Stimulated activated CD4-positive, alpha-beta T cell treated with anti-CD3 and anti-CD28 coated beads, Interleukin-2, amount 100 ng/mL, for 24 hours (primary cell): ENCODE measurements at regions not wholly inside any gene's neighbourhood (a gene's known extent, or its start where the extent isn't known, plus 50 kb on each side); places are given as distances from the start of the nearest gene placed in this dataset.
"Not testable (repeated sequence)": the region's sequence is repeated elsewhere in the genome, so short reads cannot be mapped to it uniquely, and the experiment has no call there.

ENCODE experiments used
- DNase-seq, 2 donors: peaks; one replicate each; pipeline ENCODE4 v3.0.0-alpha.2; 2020

DNA sequence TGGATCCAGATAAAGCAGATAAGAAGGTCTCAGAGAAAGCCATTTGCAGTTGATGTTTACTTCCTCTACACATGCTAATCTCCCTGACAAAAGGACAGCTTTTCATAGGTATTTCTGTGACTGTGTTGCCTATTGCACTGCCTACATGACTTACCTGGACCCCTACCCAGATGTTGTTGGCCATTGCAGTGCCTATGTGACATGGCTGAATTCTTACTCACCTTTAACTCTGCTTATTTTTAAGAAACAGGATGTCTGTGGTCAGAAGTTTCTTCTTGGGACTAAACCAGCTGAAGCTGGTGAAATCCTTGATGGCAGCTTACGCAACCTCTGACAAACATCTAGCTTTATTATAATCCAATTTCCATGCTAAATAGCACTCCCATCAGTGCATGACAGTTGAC is 50.7 kb downstream of the PPIAL4D start:
- DNase-seq = not testable (repeated sequence)

DNA sequence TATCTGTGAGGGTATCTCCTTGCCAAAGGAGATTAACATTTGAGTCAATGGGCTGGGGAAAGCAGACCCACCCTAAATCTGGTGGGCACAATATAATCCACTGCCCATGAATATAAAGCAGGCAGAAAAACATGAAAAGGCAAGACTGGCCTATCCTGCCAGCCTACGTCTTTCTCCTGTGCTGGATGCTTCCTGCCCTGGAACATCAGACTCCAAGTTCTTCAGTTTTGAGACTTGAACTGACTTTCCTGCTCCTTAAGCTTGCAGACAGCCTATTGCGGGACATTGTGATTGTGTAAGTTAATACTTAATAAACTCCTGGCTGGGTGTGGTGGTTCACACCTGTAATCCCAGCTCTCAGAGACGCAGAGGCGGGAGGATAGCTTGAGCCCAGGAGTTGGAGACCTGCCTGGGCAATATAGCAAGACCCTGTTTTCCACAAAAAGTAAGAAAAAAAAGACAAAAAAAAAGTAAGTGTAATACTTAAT is 52.4 kb downstream of the PPIAL4D start:
- not testable (repeated sequence) for DNase-seq

DNA sequence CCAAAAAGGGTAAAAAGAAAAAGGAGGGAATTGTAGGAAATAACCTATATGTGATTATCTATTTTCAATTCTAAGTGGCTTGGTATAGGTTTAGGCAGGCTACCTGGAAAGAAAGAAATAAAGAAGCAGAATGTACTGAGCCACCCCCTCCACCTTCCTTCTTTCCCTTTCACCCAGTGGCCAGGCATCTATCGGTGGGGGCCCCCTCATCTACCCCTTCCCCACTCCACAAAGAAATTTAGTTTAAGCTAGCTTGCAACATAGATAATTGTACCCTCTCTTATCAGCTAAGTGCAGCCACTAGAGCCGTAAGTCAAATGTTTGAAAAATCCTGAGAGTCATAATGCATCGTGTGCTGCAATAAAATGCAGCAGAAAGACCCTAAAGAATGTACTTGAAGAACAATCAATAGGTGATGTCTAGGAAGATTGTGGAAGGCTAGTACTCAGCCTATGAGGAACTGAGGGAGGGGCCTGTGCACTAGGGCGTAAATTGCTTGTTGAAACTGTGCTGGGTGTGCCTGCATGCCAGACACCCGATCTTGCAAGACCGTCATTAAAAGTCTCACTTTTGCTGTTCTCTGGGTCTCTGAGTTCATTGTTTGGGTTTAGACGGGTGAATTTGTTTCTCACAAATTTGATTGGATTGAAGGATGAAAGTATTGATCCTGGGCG is 53.0 kb downstream of the PPIAL4D start:
- peak in 1 of 2 donors; percentile 13 for DNase-seq

DNA sequence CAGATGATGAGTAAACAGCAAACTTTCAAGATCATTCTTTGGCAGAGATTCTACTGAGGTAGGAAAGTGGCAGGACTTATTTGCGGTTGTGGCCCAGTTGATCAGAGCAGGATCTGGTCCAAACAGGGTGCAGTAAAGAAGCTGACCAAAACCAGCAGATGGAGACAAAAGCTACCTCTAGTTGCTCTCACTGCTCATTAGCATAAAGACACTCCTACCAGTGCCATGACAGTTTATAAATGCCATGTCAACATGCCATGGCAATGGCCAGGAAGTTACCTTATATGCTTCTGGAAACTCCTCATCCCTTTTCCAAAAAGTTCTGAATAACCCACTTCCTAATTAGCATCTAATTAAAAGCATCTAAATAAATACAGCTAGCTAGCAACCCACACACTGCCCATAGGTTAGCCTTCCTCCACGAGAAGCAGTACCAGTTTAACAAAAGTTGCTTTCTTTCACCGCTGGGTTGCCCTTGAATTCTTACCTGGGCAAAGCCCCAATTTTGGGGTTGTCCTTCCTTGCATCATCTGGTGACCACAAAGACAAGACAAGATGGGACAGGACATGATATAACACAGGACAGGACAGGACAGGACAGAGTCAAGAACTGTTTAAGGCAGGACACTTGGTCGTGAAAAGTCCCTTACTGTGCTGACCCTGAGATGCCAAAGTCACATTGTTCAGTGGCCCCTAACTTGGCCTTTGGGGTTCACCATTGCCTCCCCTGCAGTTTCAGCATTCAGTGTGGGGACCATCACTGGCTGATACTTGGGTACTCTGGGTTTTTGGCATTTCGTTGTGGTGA is 59.2 kb downstream of the PPIAL4D start:
- not testable (repeated sequence) for DNase-seq

DNA sequence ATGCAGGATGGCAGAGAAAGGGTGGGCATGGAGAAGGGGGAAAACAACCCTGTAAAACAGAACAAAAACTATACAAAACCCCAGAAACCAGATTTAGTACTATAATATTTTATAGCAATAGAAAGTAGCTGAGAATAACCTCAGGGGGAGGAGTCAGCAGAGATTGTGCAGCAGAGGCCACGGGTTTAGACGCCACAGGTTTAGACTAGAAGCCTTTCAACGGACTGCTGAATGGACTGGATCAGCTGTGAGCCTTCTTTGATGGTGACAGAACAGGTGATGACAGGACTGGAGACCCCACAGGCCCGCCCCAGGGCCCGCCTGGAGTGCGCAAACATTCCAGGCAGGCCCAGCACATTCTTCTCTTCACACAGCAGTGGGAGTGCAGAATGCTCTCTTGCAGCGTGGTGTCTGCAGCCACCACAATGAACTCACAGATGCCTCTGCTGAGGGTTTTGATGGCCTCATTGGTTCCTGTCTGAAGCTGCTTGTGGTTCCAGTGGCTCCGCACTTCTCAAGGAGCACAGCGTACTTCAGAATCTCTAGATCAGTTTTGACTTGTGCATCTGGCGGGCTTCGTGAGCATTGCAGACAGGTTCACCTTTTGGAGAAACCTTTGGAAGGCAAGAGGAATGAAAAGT is 65.6 kb downstream of the PPIAL4D start:
- not testable (repeated sequence) for DNase-seq

DNA sequence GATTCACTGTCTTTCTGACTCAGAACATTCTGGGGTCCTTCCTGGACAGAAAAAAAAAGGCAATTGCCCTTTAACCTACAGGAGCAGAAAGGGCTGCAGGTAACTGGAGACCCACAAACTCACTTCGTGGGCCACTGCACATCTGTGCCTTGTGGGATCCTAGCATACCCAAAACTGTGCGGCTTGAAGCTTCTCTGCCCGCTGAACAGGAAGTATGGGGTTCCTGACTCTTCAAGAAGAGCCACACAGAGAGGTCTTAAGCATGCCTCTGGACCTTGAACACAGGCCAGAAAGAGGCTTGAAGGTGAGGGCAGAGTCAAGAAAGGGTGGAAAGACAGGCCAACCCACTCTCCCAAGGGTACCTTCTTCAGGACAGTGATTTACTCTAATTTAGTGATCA is 67.6 kb downstream of the PPIAL4D start:
- not testable (repeated sequence) for DNase-seq

DNA sequence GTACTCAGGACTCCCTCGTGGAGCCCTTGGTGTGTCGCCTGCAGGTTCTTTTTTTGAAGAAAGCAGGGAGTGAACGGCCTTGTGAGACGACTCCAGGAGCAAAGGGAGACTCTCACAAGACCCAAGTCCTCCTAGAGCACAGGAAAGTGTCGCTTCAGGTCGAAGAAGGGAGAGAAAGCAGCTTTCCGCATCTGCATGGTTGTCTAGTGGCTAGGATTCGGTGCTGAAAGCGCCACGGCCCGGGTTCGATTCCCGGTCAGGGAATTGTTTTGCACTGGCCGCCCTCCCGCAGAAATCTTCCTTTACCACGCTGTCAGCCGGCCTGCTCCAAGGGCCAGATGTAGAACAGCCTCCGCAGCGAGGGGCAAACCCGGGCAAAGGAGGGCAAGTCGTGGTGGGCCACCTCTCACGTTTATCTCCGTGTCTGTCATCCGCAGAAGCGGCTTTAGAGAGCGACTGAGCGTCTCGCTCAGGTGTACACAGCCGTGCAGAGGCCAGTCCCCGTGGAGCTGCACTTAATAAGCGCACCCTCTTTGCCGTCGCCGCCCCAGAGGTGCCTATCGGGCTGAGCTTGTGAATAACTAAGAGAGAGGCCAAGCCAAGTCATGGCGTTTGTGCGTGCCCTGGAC is 72.6 kb downstream of the FAM72D start:
- DNase-seq = not testable (repeated sequence)

DNA sequence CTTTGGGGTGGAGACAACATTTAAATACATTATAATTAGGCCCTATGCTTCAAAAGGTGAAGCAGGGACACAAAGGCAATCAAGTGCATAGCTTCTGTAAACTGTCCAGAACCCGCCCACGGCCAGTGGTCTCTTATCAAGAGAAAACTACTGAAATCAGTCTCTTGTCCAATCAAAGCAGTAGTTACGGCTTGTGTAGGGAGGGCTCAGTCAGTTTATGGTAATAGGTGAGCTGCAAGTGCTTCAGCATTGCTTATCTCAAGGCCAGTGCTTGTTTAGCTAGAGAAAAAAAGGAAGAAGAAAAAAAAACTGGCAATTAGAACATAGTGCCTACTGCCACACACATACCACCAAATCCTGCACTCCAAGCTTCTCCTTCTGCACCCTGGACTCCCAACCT is 68.6 kb downstream of the FAM72D start:
- not testable (repeated sequence) for DNase-seq
